AG09319 (cell line): ENCODE measurements at regions not wholly inside any gene's neighbourhood (a gene's known extent, or its start where the extent isn't known, plus 50 kb on each side); places are given as distances from the start of the nearest gene placed in this dataset.
"Not testable (repeated sequence)": the region's sequence is repeated elsewhere in the genome, so short reads cannot be mapped to it uniquely, and the experiment has no call there.

ENCODE experiments used
- DNase-seq: peaks from one replicate; pipeline ENCODE4 v3.0.0-alpha.2; 2010; ENCODE audit warnings: low read depth; ENCODE audit errors: extremely low read depth
- CTCF ChIP-seq: IDR thresholded peaks from 2 replicates; pipeline ENCODE4 v1.5.1; 2011; ENCODE audit warnings: low read depth, mild to moderate bottlenecking, inconsistent platforms, low read length, moderate library complexity

DNA sequence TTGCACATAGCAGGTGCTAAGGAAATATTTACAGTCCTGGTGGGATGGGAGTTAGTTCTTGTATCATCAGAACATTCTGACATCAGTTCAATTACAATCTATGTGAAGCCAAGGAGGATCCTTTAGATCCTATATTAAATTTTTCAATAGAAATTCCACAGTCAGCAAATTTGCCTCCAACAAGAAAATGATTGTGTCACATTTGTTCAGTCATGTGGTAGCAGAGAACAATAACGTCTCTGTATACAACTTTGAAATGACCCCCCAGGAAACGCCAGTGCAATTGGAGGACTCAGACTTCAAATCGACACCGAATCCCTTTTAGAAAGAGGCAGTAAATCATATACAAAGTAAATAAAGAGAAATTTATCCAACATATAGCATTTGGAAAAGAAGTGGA, 392.1 kb downstream of the DTWD2 start:
- no peak for DNase-seq
- TF ChIP-seq CTCF, result no peak

DNA sequence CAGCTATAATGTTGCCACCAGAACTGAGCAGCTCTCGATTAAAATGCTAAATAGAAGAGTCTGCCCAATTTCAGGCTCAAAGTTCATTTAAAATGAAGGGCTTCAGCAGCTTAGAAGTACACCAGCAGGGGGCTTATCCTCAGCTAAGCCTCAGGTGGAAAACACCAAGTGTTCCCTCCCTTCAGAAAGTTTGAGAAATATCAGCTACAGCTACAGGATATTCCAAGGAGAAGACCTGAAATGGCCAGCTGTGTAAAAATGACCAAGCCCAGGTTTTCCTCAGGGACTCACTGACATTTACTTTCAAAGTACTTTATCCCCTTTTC, 395.4 kb downstream of the DTWD2 start:
- TF ChIP-seq CTCF, result peak; percentile 17
- DNase-seq, result no peak

DNA sequence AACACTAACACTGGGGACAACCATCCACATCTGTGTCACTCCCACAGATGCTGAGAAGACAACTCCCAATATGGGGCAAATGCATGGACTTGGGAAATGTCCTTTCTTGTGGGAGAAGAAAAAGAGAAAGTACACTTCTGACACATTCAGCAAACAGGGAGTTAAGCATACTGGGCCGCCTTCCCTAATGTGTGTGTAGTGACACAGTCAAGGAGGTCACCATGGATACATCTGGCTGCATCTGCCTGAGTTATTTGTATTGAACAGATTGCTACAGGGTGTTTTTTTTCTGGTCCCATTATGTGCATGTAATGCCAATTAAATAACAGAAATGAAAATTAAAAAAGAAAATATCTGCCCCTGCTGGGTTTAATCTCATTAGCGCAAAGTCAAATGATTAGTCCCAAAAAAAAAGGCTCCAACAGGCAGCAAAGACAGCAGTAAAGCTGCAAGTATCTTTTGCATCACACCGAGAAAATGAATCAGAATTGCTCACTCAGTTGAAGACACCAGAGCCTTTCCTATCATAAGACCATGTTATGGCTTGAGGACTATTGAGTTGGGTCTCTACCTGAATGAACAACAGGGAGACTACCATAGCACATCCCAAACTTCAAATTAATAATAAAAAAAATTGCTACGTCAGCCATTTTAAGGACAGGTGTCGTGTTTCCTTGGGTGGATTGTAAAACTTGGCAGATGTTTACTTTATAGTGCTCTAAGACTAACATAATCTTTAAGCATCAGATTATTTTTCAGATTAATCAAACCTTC, 395.9 kb downstream of the DTWD2 start:
- TF ChIP-seq CTCF, result no peak
- DNase-seq, result no peak

GRCh38 chr5:118590806-118591205, 397.5 kb downstream of the DTWD2 start:
- TF ChIP-seq CTCF, result no peak

GRCh38 chr5:118580949-118581348, 407.4 kb downstream of the DTWD2 start:
- no peak for TF ChIP-seq CTCF
- DNase-seq, result peak; percentile 16

More at GRCh38 chr5:118590806-118591205, 397.5 kb downstream of the DTWD2 start:
- DNase-seq, result no peak

GRCh38 chr5:118578093-118578492, 410.3 kb downstream of the DTWD2 start:
- no peak for TF ChIP-seq CTCF
- no peak for DNase-seq

- DNase-seq, result no peak
- TF ChIP-seq CTCF, result no peak
Measured at GRCh38 chr5:118577621-118578020, 410.7 kb downstream of the DTWD2 start.

- not testable (repeated sequence) for DNase-seq
Measured at GRCh38 chr5:118570276-118570675, 418.1 kb downstream of the DTWD2 start.

DNA sequence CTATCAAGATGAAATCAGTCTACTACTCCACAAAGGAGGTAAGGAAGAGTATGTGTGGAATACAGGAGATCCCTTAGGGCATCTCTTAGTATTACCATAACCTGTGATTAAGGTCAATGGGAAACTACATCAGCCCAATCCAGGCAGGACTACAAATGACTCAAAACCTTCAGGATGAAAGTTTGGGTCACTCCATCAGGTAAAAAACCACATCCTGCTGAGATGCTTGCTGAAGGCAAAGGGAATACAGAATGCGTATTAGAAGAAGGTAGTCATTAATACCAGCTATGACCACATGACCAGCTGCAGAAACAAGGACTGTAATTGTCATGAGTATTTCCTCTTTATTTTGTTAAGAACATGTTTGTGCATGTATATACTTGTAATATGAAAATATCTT, 418.8 kb downstream of the DTWD2 start:
- not testable (repeated sequence) for DNase-seq
